SIG-M5 treated with dmso at 0.1 percent for 504 hours (cell line): ENCODE measurements at regions not wholly inside any gene's neighbourhood (a gene's known extent, or its start where the extent isn't known, plus 50 kb on each side); places are given as distances from the start of the nearest gene placed in this dataset.
A peak's percentile ranks its signal among the peaks of the same experiment; 100 is the strongest.

Experiments
- DNase-seq: peaks from one replicate; lab custom pipeline; 2025; ENCODE audit not compliant: unreplicated experiment; lab: John Stamatoyannopoulos, UW

DNA sequence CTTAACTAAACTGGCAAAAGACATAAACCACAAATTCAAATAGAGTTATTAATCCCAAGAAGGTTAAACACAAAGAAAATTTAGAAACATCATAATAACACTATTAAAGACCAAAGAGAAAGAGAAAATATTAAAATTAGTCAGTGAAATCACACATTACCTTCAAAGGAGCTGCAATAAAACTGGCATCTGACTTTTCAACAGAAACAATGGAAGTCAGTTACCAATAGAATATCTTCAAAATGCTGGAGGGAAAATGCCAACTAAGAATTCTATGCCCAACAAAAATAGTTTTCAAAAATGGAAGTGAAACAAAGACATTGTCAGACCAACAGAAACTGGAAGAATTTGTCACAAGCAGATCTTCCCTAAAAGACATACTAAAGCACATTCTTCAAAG is 68.7 kb upstream of the RNF7 start:
- DNase-seq = no peak

DNA sequence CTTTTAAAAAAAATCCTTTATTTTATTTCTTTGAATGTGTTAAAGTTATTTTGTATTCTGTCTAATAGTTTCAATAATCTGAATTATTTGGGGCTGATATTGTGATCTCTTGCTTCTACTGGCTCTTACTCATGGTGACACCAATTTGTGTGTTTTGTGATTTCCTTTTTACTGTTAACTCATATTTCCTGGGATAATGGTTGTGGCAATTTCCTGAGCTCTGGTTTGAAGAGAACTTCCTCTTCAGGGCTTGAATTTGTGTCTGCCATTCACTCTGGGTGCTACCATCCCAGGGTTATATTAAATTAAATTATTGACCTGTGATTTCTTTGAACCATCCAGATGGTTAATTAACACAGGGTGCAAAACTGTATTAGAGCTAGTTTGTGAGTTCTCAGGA is 60.4 kb upstream of the RNF7 start:
- DNase-seq = peak; percentile 57

DNA sequence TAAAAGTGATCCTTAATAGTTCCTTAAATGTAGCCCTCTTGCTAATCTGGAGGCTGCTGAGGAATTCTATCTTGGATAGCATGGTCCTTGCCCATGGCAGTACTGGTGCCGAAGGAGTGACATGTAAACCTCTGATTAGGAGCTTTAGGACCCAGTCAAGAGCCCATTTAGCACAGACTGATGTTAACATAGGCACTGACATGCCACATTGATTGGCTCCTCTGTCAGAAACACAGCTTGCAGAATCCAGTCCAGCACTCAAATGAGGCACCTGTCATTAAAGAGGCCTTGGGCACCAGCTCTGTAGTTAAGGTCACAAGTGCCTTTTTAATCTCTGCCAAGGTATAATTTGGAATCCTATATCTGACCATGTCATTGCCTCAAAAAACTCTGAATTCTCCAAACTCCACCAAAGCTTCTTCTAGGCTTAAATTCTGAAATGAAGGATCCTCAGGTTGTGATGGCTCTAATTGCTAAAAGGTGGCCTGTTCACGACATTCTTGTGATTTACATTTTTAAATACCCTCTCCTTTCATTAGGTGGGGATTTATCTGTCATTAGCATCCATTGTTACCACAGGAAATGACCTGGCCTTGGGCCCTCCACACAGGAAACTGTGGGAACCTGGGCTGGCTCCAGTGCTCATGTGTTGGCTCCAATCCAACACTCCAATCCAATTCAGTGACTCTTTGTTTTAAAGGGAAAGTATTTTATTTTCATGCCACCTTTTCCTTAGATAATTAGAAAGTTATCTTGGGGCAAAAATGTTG is 57.3 kb upstream of the RNF7 start:
- no peak for DNase-seq

DNA sequence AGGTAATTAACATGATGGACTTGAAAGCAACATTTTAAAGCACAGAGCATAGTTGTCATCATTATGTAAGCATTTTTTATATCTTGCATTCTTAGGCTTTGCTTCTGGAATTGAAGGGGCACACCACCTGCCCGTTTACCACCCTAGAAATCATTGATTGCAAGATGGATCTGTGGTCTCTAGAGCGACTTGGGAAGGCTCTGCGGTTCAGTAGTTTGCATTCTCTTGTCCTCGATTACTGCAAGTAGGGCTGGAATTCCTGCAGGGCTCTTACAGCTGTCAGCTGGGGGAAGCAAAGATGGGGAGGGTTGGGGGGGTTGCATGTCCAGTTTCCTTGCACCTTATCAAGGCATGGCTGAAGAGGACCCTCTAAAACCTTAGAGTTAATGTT is 56.7 kb upstream of the RNF7 start:
- no peak for DNase-seq

DNA sequence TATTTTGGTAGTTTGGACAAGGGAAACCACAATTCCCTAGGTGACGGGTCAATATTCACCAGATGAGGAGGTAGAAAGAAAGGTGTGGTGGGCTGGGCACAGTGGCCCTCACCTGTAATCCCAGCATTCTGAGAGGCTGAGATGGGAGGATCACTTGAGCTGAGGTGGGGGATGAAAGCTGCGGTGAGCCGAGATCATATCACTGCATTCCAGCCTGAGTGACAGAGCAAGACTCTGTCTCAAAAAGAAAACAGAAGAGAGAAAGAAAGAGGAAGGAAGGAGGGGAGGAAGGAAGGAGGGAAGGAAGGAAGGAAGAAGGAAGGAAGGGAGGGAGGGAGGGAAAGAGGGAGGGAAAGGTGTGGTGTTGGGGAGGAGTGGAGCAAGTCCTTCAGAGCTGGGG is 56.1 kb upstream of the RNF7 start:
- no peak for DNase-seq

DNA sequence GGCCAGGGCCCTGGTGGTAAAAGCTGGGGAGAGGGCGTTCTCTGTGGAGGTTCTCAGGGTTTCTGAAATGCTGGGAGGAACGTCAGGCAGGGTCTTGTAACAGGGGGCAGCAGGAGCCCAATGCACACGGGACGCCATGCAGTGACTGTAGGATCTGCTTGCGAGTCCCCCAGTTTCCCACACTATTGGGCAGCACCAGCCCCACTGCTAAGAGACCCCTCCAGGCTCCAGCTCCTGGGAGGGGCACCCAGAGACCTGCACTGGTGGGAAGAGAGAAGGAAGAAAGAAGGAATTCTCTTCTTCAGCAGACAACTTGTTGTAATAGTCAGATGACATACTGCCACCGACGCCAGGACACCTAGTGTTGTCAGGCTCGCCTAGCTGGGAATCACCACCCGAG is 55.2 kb upstream of the RNF7 start:
- no peak for DNase-seq

DNA sequence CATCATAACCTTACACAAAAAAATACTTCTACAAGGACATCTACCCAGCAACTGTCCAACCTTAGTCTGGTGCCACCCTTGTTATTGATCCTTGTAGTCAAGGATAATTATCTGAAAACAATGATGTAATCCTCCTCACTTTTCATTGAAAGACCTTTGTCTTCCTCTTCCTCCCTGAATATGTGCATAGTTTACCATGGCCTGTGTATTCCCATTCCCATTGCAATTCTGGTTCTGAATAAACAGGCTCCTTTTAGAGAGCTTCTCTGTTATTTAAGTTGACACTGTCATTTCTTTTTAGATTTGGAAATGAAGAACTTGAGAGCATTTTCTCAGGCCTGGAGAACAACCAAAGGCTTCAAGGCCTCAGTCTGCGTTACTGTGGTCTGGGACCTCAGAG is 53.3 kb upstream of the RNF7 start:
- DNase-seq = no peak

DNA sequence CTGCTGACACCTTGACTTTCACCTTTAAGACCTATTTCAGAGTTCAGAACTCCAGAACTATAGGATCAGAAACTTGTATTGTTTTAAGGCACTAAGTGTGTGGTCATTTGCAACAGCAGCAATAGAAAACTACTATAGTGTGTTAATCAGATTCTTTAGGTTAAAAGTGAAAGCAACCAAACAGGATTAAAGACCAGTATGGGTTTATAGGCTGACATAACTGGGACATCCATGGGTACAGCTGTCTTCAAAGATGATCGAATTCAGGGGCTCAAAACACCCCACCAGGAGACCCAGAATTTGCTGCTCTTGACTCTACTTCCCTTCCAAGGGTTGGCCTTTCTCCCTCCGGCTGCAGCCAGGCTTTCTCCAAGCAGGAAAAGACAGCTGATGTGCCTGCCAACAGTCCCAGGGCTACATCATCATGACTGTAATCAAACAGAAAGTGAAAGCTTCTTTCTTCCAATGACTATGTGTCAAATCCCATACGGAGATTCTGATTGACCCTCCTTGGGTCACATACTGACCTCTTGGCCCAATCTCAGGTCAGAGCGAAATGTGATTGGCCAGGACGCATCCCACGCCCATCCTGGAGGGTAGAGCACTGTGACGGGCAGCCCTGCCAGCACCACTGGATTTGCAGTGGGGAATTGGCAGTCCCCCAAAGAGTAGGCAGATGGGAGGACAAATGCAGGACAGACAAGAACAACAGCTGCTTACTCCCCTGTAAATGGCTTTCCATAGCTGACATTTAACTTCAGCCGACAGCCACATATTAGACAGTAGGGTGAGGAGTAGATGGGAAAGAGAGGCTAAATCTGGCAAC is 51.4 kb upstream of the RNF7 start:
- DNase-seq = no peak
